GM12873 (cell line): ENCODE measurements at regions not wholly inside any gene's neighbourhood (a gene's known extent, or its start where the extent isn't known, plus 50 kb on each side); places are given as distances from the start of the nearest gene placed in this dataset.

Source experiments
- TF ChIP-seq, protein P1 (sequence below): IDR thresholded peaks from 2 replicates; pipeline ENCODE4 v1.5.1; 2012; ENCODE audit warnings: low read depth, mild to moderate bottlenecking, moderate library complexity, low read length, control low read depth; ENCODE audit not compliant: insufficient read depth; ENCODE audit errors: missing control alignments

DNA sequence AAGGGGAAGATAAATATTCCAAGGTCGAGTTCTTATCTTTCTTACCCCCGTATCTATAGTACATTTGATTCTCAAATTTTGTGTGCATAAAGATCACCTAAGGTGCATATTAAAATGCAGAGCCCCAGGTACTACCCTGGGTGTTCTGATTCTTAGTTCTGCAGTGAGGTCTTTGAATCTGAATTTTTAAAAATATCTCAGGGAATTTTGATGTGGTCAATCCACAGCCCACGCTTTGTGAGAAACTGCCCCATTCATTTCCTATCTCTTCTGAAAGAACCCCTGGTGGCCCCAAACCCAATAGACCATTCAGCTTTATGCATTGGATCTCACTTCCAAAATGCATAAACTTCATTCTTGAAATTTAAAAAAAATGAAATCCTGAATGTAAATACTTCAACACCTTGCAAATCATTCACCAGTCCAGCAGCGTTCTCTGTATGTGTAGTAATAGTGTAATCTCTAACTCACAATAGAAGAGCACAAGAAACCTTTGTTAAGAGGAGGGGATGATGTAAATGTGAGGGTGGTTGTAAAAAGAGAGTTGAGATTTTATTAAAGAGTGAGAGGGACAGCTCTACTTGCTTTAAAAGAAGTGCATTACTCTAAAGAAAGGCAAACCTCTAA lies 108.8 kb upstream of the ZP4 start:
- TF ChIP-seq, protein P1, sequence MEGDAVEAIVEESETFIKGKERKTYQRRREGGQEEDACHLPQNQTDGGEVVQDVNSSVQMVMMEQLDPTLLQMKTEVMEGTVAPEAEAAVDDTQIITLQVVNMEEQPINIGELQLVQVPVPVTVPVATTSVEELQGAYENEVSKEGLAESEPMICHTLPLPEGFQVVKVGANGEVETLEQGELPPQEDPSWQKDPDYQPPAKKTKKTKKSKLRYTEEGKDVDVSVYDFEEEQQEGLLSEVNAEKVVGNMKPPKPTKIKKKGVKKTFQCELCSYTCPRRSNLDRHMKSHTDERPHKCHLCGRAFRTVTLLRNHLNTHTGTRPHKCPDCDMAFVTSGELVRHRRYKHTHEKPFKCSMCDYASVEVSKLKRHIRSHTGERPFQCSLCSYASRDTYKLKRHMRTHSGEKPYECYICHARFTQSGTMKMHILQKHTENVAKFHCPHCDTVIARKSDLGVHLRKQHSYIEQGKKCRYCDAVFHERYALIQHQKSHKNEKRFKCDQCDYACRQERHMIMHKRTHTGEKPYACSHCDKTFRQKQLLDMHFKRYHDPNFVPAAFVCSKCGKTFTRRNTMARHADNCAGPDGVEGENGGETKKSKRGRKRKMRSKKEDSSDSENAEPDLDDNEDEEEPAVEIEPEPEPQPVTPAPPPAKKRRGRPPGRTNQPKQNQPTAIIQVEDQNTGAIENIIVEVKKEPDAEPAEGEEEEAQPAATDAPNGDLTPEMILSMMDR: no peak

DNA sequence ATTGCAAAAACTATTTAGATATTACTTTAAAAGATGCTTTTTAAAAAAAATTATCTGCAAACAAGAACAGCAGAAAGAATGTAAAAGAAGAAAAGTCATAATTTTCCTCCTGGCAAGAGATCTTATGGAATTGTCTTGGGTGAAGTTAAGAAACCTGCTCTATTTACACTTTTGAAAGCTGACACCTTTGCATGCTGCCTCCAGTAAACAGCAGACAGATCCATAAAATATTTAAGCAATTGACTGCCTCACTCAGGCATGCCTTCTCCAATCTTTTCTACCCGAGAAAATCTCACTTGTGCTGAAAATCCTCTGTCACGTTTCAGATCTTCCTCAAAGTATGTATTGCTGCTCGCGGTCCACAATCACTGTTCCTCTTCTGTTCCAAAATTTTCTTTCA lies 107.9 kb upstream of the ZP4 start:
- TF ChIP-seq, protein P1: no peak

DNA sequence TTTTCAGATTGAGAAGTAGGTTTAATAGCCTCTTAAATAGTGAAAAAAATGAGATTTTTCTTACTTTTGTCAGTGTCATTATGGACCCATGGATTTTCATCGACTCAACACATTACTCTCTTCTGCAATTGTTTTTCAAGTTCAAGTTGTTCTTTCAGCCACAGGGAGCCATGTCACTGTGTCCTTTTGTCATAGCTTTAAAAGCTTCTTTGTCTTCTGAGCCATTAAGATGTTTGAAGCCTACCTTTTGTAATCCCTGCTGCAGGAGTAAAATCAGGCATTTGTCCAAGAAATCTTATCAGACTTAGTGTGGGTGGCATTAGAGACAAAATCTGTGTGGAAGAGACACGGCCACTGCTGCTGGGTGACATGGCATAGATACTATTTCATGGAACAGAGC lies 92.8 kb upstream of the ZP4 start:
- TF ChIP-seq, protein P1: no peak

DNA sequence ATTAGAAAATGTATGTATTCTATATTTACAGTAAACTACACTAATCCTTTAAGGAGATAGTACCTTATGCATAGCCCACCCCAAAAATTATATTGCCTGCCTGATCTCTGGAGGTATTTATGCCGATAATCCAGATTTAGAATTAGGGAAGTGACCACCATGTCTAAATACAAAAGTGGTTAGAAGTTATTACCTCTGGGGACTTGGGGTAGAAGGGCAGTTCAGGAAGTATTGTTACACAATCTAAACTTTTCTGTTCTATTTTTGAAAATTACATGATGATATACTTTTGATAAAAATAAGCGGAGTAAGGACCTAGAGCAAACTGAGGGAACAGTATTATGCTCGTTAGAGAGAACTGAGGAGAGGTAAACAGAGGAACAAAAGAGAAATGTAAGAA lies 90.5 kb upstream of the ZP4 start:
- TF ChIP-seq, protein P1: no peak

DNA sequence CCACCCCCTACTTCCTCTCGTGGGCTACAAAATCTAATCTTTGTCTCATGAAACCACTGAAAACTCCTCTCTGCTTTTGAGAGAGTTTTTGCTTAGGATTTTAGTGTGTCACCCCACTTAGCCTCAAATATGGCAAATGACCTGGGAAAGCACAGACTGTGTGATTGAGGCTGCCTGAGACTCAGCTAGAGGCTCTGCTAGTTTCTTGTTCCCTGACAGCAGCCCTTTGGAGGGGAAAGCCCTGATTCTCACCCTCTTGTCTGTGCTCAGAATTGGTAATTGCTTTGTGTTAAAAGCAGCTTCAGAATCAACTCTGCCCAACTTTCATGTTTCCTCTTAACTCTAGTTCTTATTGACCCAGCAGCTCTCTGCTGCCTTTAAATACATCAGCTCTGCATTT lies 85.6 kb upstream of the ZP4 start:
- TF ChIP-seq, protein P1: no peak

DNA sequence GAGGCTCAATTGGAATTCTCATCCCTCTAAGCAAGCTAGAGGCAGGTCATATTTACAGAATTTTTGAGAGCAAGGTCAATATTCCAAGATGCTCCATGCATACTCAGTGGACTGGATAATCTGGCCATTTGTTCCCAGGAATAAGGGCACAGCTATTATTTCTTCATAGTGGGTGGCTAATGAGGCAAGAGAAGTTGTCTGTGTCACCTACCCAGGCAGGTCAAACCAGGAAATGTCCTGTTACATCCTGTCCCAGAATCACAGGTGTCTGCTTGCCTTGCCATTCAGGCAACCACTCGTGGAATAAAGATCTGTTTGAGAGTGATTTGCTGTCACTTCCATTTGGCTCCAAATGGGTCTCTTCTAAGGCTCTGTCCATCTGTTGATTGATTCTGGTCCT lies 85.2 kb upstream of the ZP4 start:
- TF ChIP-seq, protein P1: no peak

DNA sequence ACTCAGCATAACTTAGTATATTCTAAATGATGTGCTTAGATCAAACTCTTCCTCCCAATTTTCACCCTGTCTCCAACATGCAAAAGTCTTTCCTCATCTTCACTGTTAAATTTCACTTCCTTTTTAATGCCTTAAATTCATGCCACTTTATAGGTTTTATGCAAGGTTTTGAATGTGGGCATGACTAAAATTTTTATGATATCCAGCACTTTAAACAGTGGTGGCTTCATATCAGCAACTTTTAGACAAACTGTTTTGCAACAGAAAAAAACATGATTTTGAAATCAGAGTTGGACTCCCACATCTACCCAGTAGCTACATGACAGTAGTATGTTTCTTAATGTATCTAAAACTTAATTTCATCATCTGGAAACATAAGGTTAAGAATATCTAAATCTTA lies 84.7 kb upstream of the ZP4 start:
- TF ChIP-seq, protein P1: no peak
